Ovary (tissue), 3 donors: ENCODE measurements at regions not wholly inside any gene's neighbourhood (a gene's known extent, or its start where the extent isn't known, plus 50 kb on each side); places are given as distances from the start of the nearest gene placed in this dataset.

Experiments used
- CTCF ChIP-seq, 3 donors: fragments of 450-650 bp in 2 of 3; fragments of 200-600 bp in 1 of 3; IDR thresholded peaks; one replicate each; pipeline versions ENCODE4 v1.5.1 to v1.8.0; 2016 to 2022; ENCODE audit warnings: antibody characterized with exemption in 3 of 3, mild to moderate bottlenecking in 1 of 3
- EP300 ChIP-seq: sonication (generic); formaldehyde crosslinking; IDR thresholded peaks from one replicate; pipeline ENCODE4 v1.6.1; 2017; ENCODE audit warnings: antibody characterized with exemption
- POLR2A ChIP-seq: fragments of 450-650 bp; IDR thresholded peaks from one replicate; pipeline ENCODE4 v1.6.1; 2017; ENCODE audit warnings: antibody characterized with exemption, mild to moderate bottlenecking, moderate library complexity
- donor health status: DM: no; HTN: no; CAD: no.

GRCh38 chr6:11486959-11487358 lies 50.6 kb upstream of the TMEM170B start:
- TF ChIP-seq CTCF (IDR thresholded peaks at IDR 0.05) (no peak), POLR2A (no peak), EP300 (no peak)
